Choroid plexus epithelial cell (primary cell): ENCODE measurements at regions not wholly inside any gene's neighbourhood (a gene's known extent, or its start where the extent isn't known, plus 50 kb on each side); places are given as distances from the start of the nearest gene placed in this dataset.

ENCODE experiments used
- DNase-seq: peaks from one replicate; pipeline ENCODE4 v3.0.0-alpha.2; 2010; ENCODE audit warnings: low read depth
- H3K4me3 ChIP-seq: 2 replicates; pipeline ENCODE4 v1.5.1; 2011; ENCODE audit warnings: low read depth, mild to moderate bottlenecking, control low read depth, low read length, moderate library complexity
- CTCF ChIP-seq: conservative IDR thresholded peaks from 2 replicates; pipeline ENCODE4 v1.5.1; 2011; ENCODE audit warnings: low read depth, mild to moderate bottlenecking, control low read depth, inconsistent platforms, low read length, moderate library complexity

- TF ChIP-seq CTCF, result no peak
- no peak overlapping the region for H3K4me3 ChIP-seq
- DNase-seq, result no peak
Observed at GRCh38 chr1:228900886-228901392, 165.7 kb downstream of the RHOU start.

- DNase-seq, result no peak
- H3K4me3 ChIP-seq, result no peak overlapping the region
- no peak for TF ChIP-seq CTCF
Observed at GRCh38 chr1:228901936-228902681, 166.8 kb downstream of the RHOU start.

GRCh38 chr1:228902781-228903433, 167.6 kb downstream of the RHOU start:
- peak; percentile 97 for DNase-seq
- TF ChIP-seq CTCF, result no peak

GRCh38 chr1:228903434-228904071, 168.3 kb downstream of the RHOU start:
- H3K4me3 ChIP-seq, result no peak overlapping the region
- DNase-seq, result peak; percentile 23
- no peak for TF ChIP-seq CTCF

More at GRCh38 chr1:228902781-228903433, 167.6 kb downstream of the RHOU start:
- no peak overlapping the region for H3K4me3 ChIP-seq

GRCh38 chr1:228904222-228904621, 168.9 kb downstream of the RHOU start:
- TF ChIP-seq CTCF, result no peak
- no peak overlapping the region for H3K4me3 ChIP-seq
- DNase-seq, result no peak

GRCh38 chr1:228905701-228906101, 170.4 kb downstream of the RHOU start:
- DNase-seq, result peak; percentile 36
- TF ChIP-seq CTCF, result no peak
- no peak overlapping the region for H3K4me3 ChIP-seq
